ENCODE measurements at regions not wholly inside any gene's neighbourhood (a gene's known extent, or its start where the extent isn't known, plus 50 kb on each side); places are given as distances from the start of the nearest gene placed in this dataset.
"Not testable (repeated sequence)": the region's sequence is repeated elsewhere in the genome, so short reads cannot be mapped to it uniquely, and the experiment has no call there.

- DNase-seq: no peak
Measured at GRCh38 chr9:31232485-31232884, 1152.0 kb upstream of the ACO1 start.

- DNase-seq: no peak
Measured at GRCh38 chr9:31236344-31236743, 1148.1 kb upstream of the ACO1 start.

GRCh38 chr9:31243386-31243785 is 1141.1 kb upstream of the ACO1 start:
- no peak for DNase-seq

- DNase-seq: no peak
Measured at GRCh38 chr9:31248156-31248555, 1136.3 kb upstream of the ACO1 start.

GRCh38 chr9:31251386-31251785 is 1133.1 kb upstream of the ACO1 start:
- DNase-seq: no peak

GRCh38 chr9:31253800-31254762 is 1130.4 kb upstream of the ACO1 start:
- DNase-seq: no peak

GRCh38 chr9:31255211-31255610 is 1129.2 kb upstream of the ACO1 start:
- no peak for DNase-seq

- DNase-seq: no peak
Measured at GRCh38 chr9:31259824-31260223, 1124.6 kb upstream of the ACO1 start.

- DNase-seq: no peak
Measured at GRCh38 chr9:31272456-31273295, 1111.8 kb upstream of the ACO1 start.

- no peak for DNase-seq
Measured at GRCh38 chr9:31275419-31275818, 1109.0 kb upstream of the ACO1 start.

GRCh38 chr9:31290731-31291130 is 1093.7 kb upstream of the ACO1 start:
- no peak for DNase-seq

- no peak for DNase-seq
Measured at GRCh38 chr9:31302620-31303418, 1081.6 kb upstream of the ACO1 start.

- DNase-seq: no peak
Measured at GRCh38 chr9:31304576-31304975, 1079.9 kb upstream of the ACO1 start.

GRCh38 chr9:31314241-31314640 is 1070.2 kb upstream of the ACO1 start:
- DNase-seq: no peak

GRCh38 chr9:31320494-31320893 is 1063.9 kb upstream of the ACO1 start:
- DNase-seq: no peak

GRCh38 chr9:31321256-31321655 is 1063.2 kb upstream of the ACO1 start:
- DNase-seq: no peak

GRCh38 chr9:31321686-31322085 is 1062.8 kb upstream of the ACO1 start:
- DNase-seq: no peak

- DNase-seq: no peak
Measured at GRCh38 chr9:31323726-31324444, 1060.6 kb upstream of the ACO1 start.

- DNase-seq: no peak
Measured at GRCh38 chr9:31325778-31326177, 1058.7 kb upstream of the ACO1 start.

- not testable (repeated sequence) for DNase-seq
Measured at GRCh38 chr9:31326883-31327282, 1057.6 kb upstream of the ACO1 start.

- DNase-seq: no peak
Measured at GRCh38 chr9:31334837-31335528, 1049.5 kb upstream of the ACO1 start.

Data from retina (tissue), 1 donor.